ENCODE measurements at regions not wholly inside any gene's neighbourhood (a gene's known extent, or its start where the extent isn't known, plus 50 kb on each side); places are given as distances from the start of the nearest gene placed in this dataset.

DNA sequence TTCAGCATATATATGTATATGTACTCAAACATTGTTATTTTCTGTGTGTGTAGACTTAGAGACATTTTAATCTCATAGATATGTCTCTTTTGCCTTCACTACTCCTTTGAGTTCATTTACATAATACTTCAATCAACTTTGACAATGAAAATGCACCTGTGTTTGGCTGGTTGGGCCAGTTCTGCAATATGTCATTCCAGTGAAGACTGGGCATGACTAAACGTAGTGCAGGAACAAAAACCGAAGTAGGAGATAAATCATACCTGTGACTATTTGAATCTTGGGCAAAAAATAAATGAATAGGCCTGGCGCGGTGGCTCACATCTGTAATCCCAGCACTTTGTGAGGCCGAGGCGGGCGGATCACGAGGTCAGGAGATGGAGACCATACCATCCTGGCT, 640.0 kb upstream of the ANO3 start:
- 23% methylated on average over 8 of the region's 8 CpGs for WGBS (ENCODE audit: missing lambda C conversion rate)
- no peak for ATAC-seq
- no peak overlapping the region for H3K4me2 ChIP-seq
- no peak overlapping the region for H3K4me3 ChIP-seq
- no peak for FAIRE-seq
- ChIA-PET CTCF (no interaction called here), POLR2A (no interaction called here)
- no peaks in the 10 kb centered on the region; the same call in 2 of the 3 replicates for H3K9me3 ChIP-seq
- no peaks in the 10 kb centered on the region for H3K4me1 ChIP-seq
- DNase-seq (ENCODE audit: low read depth in 1 of 2, low spot score in 1 of 2): no peak
- TF ChIP-seq, protein P1, sequence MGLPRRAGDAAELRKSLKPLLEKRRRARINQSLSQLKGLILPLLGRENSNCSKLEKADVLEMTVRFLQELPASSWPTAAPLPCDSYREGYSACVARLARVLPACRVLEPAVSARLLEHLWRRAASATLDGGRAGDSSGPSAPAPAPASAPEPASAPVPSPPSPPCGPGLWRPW (IDR thresholded peaks at IDR 0.05): no peak
- no peak for TF ChIP-seq GATA3 (IDR thresholded peaks at IDR 0.05; ENCODE audit: borderline replicate concordance)
- no peak for TF ChIP-seq CBX2 (IDR thresholded peaks at IDR 0.05; ENCODE audit: borderline replicate concordance, low read depth)
- TF ChIP-seq, protein P2, sequence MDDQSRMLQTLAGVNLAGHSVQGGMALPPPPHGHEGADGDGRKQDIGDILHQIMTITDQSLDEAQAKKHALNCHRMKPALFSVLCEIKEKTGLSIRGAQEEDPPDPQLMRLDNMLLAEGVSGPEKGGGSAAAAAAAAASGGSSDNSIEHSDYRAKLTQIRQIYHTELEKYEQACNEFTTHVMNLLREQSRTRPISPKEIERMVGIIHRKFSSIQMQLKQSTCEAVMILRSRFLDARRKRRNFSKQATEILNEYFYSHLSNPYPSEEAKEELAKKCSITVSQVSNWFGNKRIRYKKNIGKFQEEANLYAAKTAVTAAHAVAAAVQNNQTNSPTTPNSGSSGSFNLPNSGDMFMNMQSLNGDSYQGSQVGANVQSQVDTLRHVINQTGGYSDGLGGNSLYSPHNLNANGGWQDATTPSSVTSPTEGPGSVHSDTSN (IDR thresholded peaks at IDR 0.05): no peak
- TF ChIP-seq FOXS1 (CRISPR knock-in tag; IDR thresholded peaks at IDR 0.05): no peak
- no peak for TF ChIP-seq NR3C1 (IDR thresholded peaks at IDR 0.05)
- no peak for TF ChIP-seq JUNB (IDR thresholded peaks at IDR 0.05)
- TF ChIP-seq PHF8 (IDR thresholded peaks at IDR 0.05; ENCODE audit: borderline replicate concordance, low read depth): no peak
- no peak for TF ChIP-seq FOSL2 (IDR thresholded peaks at IDR 0.05)
- TF ChIP-seq FOSL2 (CRISPR knock-in tag; IDR thresholded peaks at IDR 0.05): no peak
- TF ChIP-seq RAD21 (conservative IDR thresholded peaks at IDR 0.05 in 1 of 2, IDR thresholded peaks at IDR 0.05 in 1 of 2): no peak
- no peak for TF ChIP-seq MYC (IDR thresholded peaks at IDR 0.05; ENCODE audit: borderline replicate concordance, low read length)
- TF ChIP-seq ZC3H11A (IDR thresholded peaks at IDR 0.05): no peak
- TF ChIP-seq HOXA7 (CRISPR knock-in tag; IDR thresholded peaks at IDR 0.05): no peak
- TF ChIP-seq POLR2A (IDR thresholded peaks at IDR 0.05; ENCODE audit: low read length): no peak
- TF ChIP-seq EP300 (IDR thresholded peaks at IDR 0.05): no peak
- TF ChIP-seq, protein P3, sequence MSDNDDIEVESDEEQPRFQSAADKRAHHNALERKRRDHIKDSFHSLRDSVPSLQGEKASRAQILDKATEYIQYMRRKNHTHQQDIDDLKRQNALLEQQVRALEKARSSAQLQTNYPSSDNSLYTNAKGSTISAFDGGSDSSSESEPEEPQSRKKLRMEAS (IDR thresholded peaks at IDR 0.05): no peak
- no peak for TF ChIP-seq HEYL (CRISPR knock-in tag; IDR thresholded peaks at IDR 0.05)
- TF ChIP-seq SMC3 (IDR thresholded peaks at IDR 0.05): no peak
- no peak for TF ChIP-seq MAFK (IDR thresholded peaks at IDR 0.05; ENCODE audit: partially characterized antibody)
- no peak for TF ChIP-seq KDM1A (IDR thresholded peaks at IDR 0.05; ENCODE audit: low read depth)
- H3K27ac ChIP-seq: no peak overlapping the region

DNA sequence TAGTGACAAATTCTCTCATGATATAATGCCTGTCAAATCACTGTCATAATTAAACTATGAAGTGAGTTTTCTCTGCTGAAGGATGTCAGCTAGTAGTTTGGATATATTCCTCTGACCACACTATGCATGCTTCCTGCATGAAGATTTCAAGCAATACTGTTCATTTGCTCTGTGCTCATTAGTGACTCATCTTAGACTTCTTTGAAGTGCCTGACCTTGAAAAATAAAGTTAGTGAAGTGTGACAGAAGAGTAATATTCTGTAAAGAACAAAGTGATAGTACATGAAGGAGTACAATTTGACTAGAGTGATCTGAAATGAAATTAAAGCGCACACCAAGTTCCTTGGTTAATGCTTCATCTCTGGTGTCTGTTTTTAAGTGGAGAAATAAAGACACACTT, 629.5 kb upstream of the ANO3 start:
- DNase-seq (ENCODE audit: low read depth in 1 of 2, low spot score in 1 of 2) (no peak), ATAC-seq (no peak), FAIRE-seq (no peak)
- Histone ChIP-seq H3K4me1 (no peaks in the 10 kb centered on the region), H3K9me3 (no peaks in the 10 kb centered on the region), H3K27ac (no peak overlapping the region), H3K4me2 (no peak overlapping the region), H3K4me3 (no peak overlapping the region)
- POLR2A ChIA-PET: no interaction called here
- WGBS (ENCODE audit: missing lambda C conversion rate): 18% methylated on average over 1 of the region's 1 CpG
- TF ChIP-seq EHF (CRISPR knock-in tag; IDR thresholded peaks at IDR 0.05): no peak
- no peak for TF ChIP-seq SMC3 (IDR thresholded peaks at IDR 0.05)
- TF ChIP-seq FOSL2 (IDR thresholded peaks at IDR 0.05): no peak
- no peak for TF ChIP-seq FOSL2 (CRISPR knock-in tag; IDR thresholded peaks at IDR 0.05)
- no peak for TF ChIP-seq NPAS2 (CRISPR knock-in tag; IDR thresholded peaks at IDR 0.05; ENCODE audit: borderline replicate concordance)
- CTCF ChIA-PET: no interaction called here

DNA sequence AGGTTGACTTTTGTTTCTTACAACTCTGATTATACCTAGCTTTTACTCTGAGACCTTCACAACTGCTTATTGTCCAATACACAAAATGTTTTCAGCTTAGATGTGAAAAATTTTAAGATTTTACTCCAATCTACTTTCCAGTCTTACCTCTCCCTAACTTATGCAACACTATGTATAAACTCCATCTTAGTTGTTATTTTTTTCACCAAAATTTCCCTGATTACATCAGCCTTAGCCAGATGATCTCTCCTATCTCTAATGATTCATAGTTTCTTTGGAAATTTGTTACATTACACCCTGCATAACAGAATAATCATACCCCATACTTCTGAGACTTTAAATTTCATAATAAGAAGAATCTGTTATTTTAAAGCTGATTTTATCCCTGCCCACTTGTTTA, 621.0 kb upstream of the ANO3 start:
- FAIRE-seq: no peak
- no peaks in the 10 kb centered on the region for H3K4me1 ChIP-seq
- H3K4me3 ChIP-seq: no peak overlapping the region
- ChIA-PET CTCF (no interaction called here), POLR2A (no interaction called here)
- DNase-seq (ENCODE audit: low read depth in 1 of 2, low spot score in 1 of 2): no peak
- no peak for ATAC-seq
- H3K9me3 ChIP-seq: no peaks in the 10 kb centered on the region
- TF ChIP-seq CBX8 (IDR thresholded peaks at IDR 0.05) (no peak), TFCP2L1 (CRISPR knock-in tag; IDR thresholded peaks at IDR 0.05) (no peak), HEYL (CRISPR knock-in tag; IDR thresholded peaks at IDR 0.05) (no peak), EP300 (IDR thresholded peaks at IDR 0.05) (no peak), KDM5A (IDR thresholded peaks at IDR 0.05) (no peak), FOXS1 (CRISPR knock-in tag; IDR thresholded peaks at IDR 0.05) (no peak), FOSL2 (IDR thresholded peaks at IDR 0.05) (no peak), FOSL2 (CRISPR knock-in tag; IDR thresholded peaks at IDR 0.05) (no peak), EHF (CRISPR knock-in tag; IDR thresholded peaks at IDR 0.05) (no peak)
- TF ChIP-seq, protein P4, sequence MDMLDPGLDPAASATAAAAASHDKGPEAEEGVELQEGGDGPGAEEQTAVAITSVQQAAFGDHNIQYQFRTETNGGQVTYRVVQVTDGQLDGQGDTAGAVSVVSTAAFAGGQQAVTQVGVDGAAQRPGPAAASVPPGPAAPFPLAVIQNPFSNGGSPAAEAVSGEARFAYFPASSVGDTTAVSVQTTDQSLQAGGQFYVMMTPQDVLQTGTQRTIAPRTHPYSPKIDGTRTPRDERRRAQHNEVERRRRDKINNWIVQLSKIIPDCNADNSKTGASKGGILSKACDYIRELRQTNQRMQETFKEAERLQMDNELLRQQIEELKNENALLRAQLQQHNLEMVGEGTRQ (IDR thresholded peaks at IDR 0.05): no peak
- TF ChIP-seq, protein P3 (IDR thresholded peaks at IDR 0.05): no peak
- TF ChIP-seq, protein P5, sequence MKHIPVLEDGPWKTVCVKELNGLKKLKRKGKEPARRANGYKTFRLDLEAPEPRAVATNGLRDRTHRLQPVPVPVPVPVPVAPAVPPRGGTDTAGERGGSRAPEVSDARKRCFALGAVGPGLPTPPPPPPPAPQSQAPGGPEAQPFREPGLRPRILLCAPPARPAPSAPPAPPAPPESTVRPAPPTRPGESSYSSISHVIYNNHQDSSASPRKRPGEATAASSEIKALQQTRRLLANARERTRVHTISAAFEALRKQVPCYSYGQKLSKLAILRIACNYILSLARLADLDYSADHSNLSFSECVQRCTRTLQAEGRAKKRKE (CRISPR knock-in tag; IDR thresholded peaks at IDR 0.05; ENCODE audit: low read depth): no peak
- no peak overlapping the region for H3K27ac ChIP-seq
- no peak overlapping the region for H3K4me2 ChIP-seq

All from A549 (cell line).